ENCODE measurements at regions not wholly inside any gene's neighbourhood (a gene's known extent, or its start where the extent isn't known, plus 50 kb on each side); places are given as distances from the start of the nearest gene placed in this dataset.

- ChIA-PET CTCF (no interaction called here), POLR2A (no interaction called here)
- H3K9me3 ChIP-seq (ENCODE audit: control insufficient read depth, insufficient read depth, low read length) = peaks cover 5% of the 10 kb centered on the region; the same call in 1 of the 2 replicates
- H3K4me3 ChIP-seq (ENCODE audit: low read depth, low read length) = no peak overlapping the region
- H3K27ac ChIP-seq (ENCODE audit: low read depth, low read length) = no peak overlapping the region
- DNase-seq (ENCODE audit: low read depth, low spot score) = no peak
- no peak for TF ChIP-seq CTCF (IDR thresholded peaks at IDR 0.05; ENCODE audit: low read depth, low read length)
- no peaks in the 10 kb centered on the region for H3K27me3 ChIP-seq (ENCODE audit: control insufficient read depth, insufficient read depth, low read length)
Observed at GRCh38 chr3:18830087-18830486, 318.2 kb upstream of the KCNH8 start.

GRCh38 chr3:18828637-18829036 lies 319.7 kb upstream of the KCNH8 start:
- Histone ChIP-seq H3K9me3 (ENCODE audit: control insufficient read depth, insufficient read depth, low read length) (peaks cover 5% of the 10 kb centered on the region; the same call in 1 of the 2 replicates), H3K27ac (ENCODE audit: low read depth, low read length) (no peak overlapping the region), H3K4me3 (ENCODE audit: low read depth, low read length) (no peak overlapping the region), H3K27me3 (ENCODE audit: control insufficient read depth, insufficient read depth, low read length) (no peaks in the 10 kb centered on the region)
- DNase-seq (ENCODE audit: low read depth, low spot score) = no peak
- ChIA-PET POLR2A (no interaction called here), CTCF (no interaction called here)
- TF ChIP-seq CTCF (IDR thresholded peaks at IDR 0.05; ENCODE audit: low read depth, low read length) = no peak

GRCh38 chr3:18827664-18828063 lies 320.6 kb upstream of the KCNH8 start:
- H3K4me3 ChIP-seq (ENCODE audit: low read depth, low read length) = no peak overlapping the region
- POLR2A ChIA-PET = no interaction called here
- H3K27me3 ChIP-seq (ENCODE audit: control insufficient read depth, insufficient read depth, low read length) = no peaks in the 10 kb centered on the region
- TF ChIP-seq CTCF (IDR thresholded peaks at IDR 0.05; ENCODE audit: low read depth, low read length) = no peak
- no peak overlapping the region for H3K27ac ChIP-seq (ENCODE audit: low read depth, low read length)
- CTCF ChIA-PET = no interaction called here
- peaks cover 5% of the 10 kb centered on the region; the same call in 1 of the 2 replicates for H3K9me3 ChIP-seq (ENCODE audit: control insufficient read depth, insufficient read depth, low read length)
- no peak for DNase-seq (ENCODE audit: low read depth, low spot score)

- Histone ChIP-seq H3K9me3 (ENCODE audit: control insufficient read depth, insufficient read depth, low read length) (no peaks in the 10 kb centered on the region), H3K4me3 (ENCODE audit: low read depth, low read length) (no peak overlapping the region), H3K27me3 (ENCODE audit: control insufficient read depth, insufficient read depth, low read length) (no peaks in the 10 kb centered on the region), H3K27ac (ENCODE audit: low read depth, low read length) (no peak overlapping the region)
- DNase-seq (ENCODE audit: low read depth, low spot score) = no peak
- POLR2A ChIA-PET = no interaction called here
- CTCF ChIA-PET = no interaction called here
- TF ChIP-seq CTCF (IDR thresholded peaks at IDR 0.05; ENCODE audit: low read depth, low read length) = no peak
Observed at GRCh38 chr3:18825665-18826064, 322.6 kb upstream of the KCNH8 start.

- TF ChIP-seq CTCF (IDR thresholded peaks at IDR 0.05; ENCODE audit: low read depth, low read length) = no peak
- H3K27me3 ChIP-seq (ENCODE audit: control insufficient read depth, insufficient read depth, low read length) = no peaks in the 10 kb centered on the region
- H3K9me3 ChIP-seq (ENCODE audit: control insufficient read depth, insufficient read depth, low read length) = no peaks in the 10 kb centered on the region; the same call in 1 of the 2 replicates
- H3K4me3 ChIP-seq (ENCODE audit: low read depth, low read length) = no peak overlapping the region
- no peak overlapping the region for H3K27ac ChIP-seq (ENCODE audit: low read depth, low read length)
- no peak for DNase-seq (ENCODE audit: low read depth, low spot score)
- CTCF ChIA-PET = no interaction called here
- POLR2A ChIA-PET = no interaction called here
Observed at GRCh38 chr3:18813300-18813699, 335.0 kb upstream of the KCNH8 start.

Data from AG04450 (cell line).